ENCODE measurements at regions not wholly inside any gene's neighbourhood (a gene's known extent, or its start where the extent isn't known, plus 50 kb on each side); places are given as distances from the start of the nearest gene placed in this dataset.

- TF ChIP-seq CTCF (IDR thresholded peaks at IDR 0.05; ENCODE audit: insufficient read depth, low read length, poor library complexity, severe bottlenecking) (no peak), EZH2phosphoT487 (conservative IDR thresholded peaks at IDR 0.05; ENCODE audit: low read length) (no peak)
Measured at GRCh38 chr14:53857625-53858344, 98.8 kb downstream of the BMP4 start.

Data from SU-DHL-6 (cell line).